ENCODE measurements at regions not wholly inside any gene's neighbourhood (a gene's known extent, or its start where the extent isn't known, plus 50 kb on each side); places are given as distances from the start of the nearest gene placed in this dataset.

- TF ChIP-seq CTCF (IDR thresholded peaks at IDR 0.05) (no peak), POLR2A (IDR thresholded peaks at IDR 0.05) (no peak)
Observed at GRCh38 chr3:117165601-117166051, 456.0 kb downstream of the TUSC7 start.

All from transverse colon (tissue), 3 donors.